SK-N-SH (cell line): ENCODE measurements at regions not wholly inside any gene's neighbourhood (a gene's known extent, or its start where the extent isn't known, plus 50 kb on each side); places are given as distances from the start of the nearest gene placed in this dataset.

ENCODE experiments used
- CTCF ChIA-PET: fragments of 300-600, 350-600 bp; formaldehyde crosslinking; extraction: SDS; loops from one replicate; lab custom pipeline; 2021; lab: Yijun Ruan, JAX
- POLR2A ChIA-PET: fragments of 350-600 bp; sonication (Branson Sonifier 250); formaldehyde crosslinking; extraction: SDS; loops from one replicate; lab custom pipeline; 2020; ENCODE audit warnings: antibody characterized with exemption, inconsistent platforms; lab: Yijun Ruan, JAX
- DNase-seq: peaks from one replicate; pipeline ENCODE4 v3.0.0; 2012
- H2AFZ ChIP-seq: fragments of 200-600 bp; sonication (generic); 2 replicates; pipeline ENCODE4 v1.8.1; 2016; ENCODE audit warnings: antibody characterized with exemption, mild to moderate bottlenecking, low read depth
- H3F3A ChIP-seq: fragments of 200-600 bp; sonication (generic); replicated peaks from 2 replicates; pipeline ENCODE3; 2016; ENCODE audit warnings: antibody characterized with exemption, mild to moderate bottlenecking; ENCODE audit not compliant: insufficient read depth
- H3K27ac ChIP-seq, 2 experiments: fragments of 200-500 bp in 1 of 2; fragments of 200-600 bp in 1 of 2; sonication (Bioruptor generic) in 1 of 2; sonication (generic), shearing (Covaris generic) in 1 of 2; 2 replicates each; pipeline versions ENCODE4 v1.5.1 to v1.6.1; 2014 to 2016; ENCODE audit warnings: low read depth in 2 of 2, inconsistent platforms in 1 of 2, low read length in 1 of 2, mild to moderate bottlenecking in 1 of 2, mixed read lengths in 1 of 2
- H3K27me3 ChIP-seq: fragments of 200-600 bp; sonication (generic), shearing (Covaris generic); 2 replicates; pipeline ENCODE4 v1.6.1; 2016; ENCODE audit warnings: mixed run types; ENCODE audit not compliant: insufficient read depth
- H3K36me3 ChIP-seq, 2 experiments: fragments of 200-500 bp in 1 of 2; fragments of 200-600 bp in 1 of 2; sonication (Bioruptor generic) in 1 of 2; sonication (generic) in 1 of 2; replicated peaks in 1 of 2; 2 replicates each; pipeline versions ENCODE3 to v1.5.1; 2014 to 2016; ENCODE audit warnings: low read length in 1 of 2, mild to moderate bottlenecking in 1 of 2; ENCODE audit not compliant: insufficient read depth in 2 of 2, control insufficient read depth in 1 of 2
- H3K4me1 ChIP-seq, 2 experiments: fragments of 200-500 bp in 1 of 2; fragments of 200-600 bp in 1 of 2; sonication (Bioruptor generic) in 1 of 2; sonication (generic), shearing (Covaris generic) in 1 of 2; 2 replicates each; pipeline versions ENCODE4 v1.5.1 to v1.6.1; 2014 to 2016; ENCODE audit warnings: low read depth in 1 of 2, low read length in 1 of 2, mixed run types in 1 of 2; ENCODE audit not compliant: insufficient read depth in 2 of 2, control insufficient read depth in 1 of 2
- H3K4me2 ChIP-seq: fragments of 200-600 bp; sonication (generic), shearing (Covaris generic); 2 replicates; pipeline ENCODE4 v1.6.1; 2017; ENCODE audit warnings: mixed run types
- H3K4me3 ChIP-seq, 2 experiments: fragments of 200-500 bp in 1 of 2; fragments of 200-600 bp in 1 of 2; sonication (Bioruptor generic) in 1 of 2; sonication (generic), shearing (Covaris generic) in 1 of 2; 2 replicates each; pipeline versions ENCODE4 v1.5.1 to v1.8.1; 2014 to 2016; ENCODE audit warnings: low read depth in 2 of 2, inconsistent platforms in 1 of 2, low read length in 1 of 2, mild to moderate bottlenecking in 1 of 2, mixed read lengths in 1 of 2, moderate library complexity in 1 of 2
- H3K79me2 ChIP-seq: fragments of 200-600 bp; sonication (generic); 2 replicates; pipeline ENCODE4 v1.8.1; 2017; ENCODE audit warnings: mild to moderate bottlenecking; ENCODE audit not compliant: insufficient read depth
- H3K9ac ChIP-seq: fragments of 200-600 bp; sonication (generic); 2 replicates; pipeline ENCODE4 v1.6.1; 2017; ENCODE audit warnings: mixed run types
- H3K9me2 ChIP-seq: fragments of 200-600 bp; sonication (generic); 2 replicates; pipeline ENCODE4 v1.6.1; 2017; ENCODE audit warnings: mixed run types
- H3K9me3 ChIP-seq: fragments of 200-600 bp; sonication (generic); 2 replicates; pipeline ENCODE4 v1.6.1; 2017; ENCODE audit warnings: mixed run types, mild to moderate bottlenecking, moderate library complexity
- H4K20me1 ChIP-seq: fragments of 200-600 bp; sonication (generic); 2 replicates; pipeline ENCODE4 v1.6.1; 2017; ENCODE audit warnings: mild to moderate bottlenecking, mixed run types; ENCODE audit not compliant: insufficient read depth
- CHD2 ChIP-seq: fragments of 150-350 bp; IDR thresholded peaks from 2 replicates; pipeline ENCODE4 v1.6.1; 2018; ENCODE audit warnings: low read length; ENCODE audit not compliant: partially characterized antibody
- EP300 ChIP-seq, 2 experiments: IDR thresholded peaks; 2 replicates each; pipeline versions ENCODE4 v1.4.0 to v1.6.1; 2012; ENCODE audit warnings: borderline replicate concordance in 1 of 2, low read depth in 1 of 2, low read length in 1 of 2
- EZH2phosphoT487 ChIP-seq: fragments of 200-600 bp; sonication (generic); IDR thresholded peaks from 2 replicates; pipeline ENCODE4 v1.6.1; 2017; ENCODE audit warnings: low read depth, mixed run types, mild to moderate bottlenecking, antibody characterized with exemption, moderate library complexity, borderline replicate concordance
- FOSL2 ChIP-seq: IDR thresholded peaks from 2 replicates; pipeline ENCODE4 v1.4.0; 2012; ENCODE audit warnings: low read depth, mild to moderate bottlenecking, moderate library complexity, borderline replicate concordance
- FOXM1 ChIP-seq: IDR thresholded peaks from 2 replicates; pipeline ENCODE4 v1.4.0; 2012; ENCODE audit warnings: low read depth, mild to moderate bottlenecking
- GABPA ChIP-seq: IDR thresholded peaks from 2 replicates; pipeline ENCODE4 v1.4.0; 2012; ENCODE audit warnings: low read depth, mild to moderate bottlenecking
- GATA2 ChIP-seq: sonication (generic); formaldehyde crosslinking; IDR thresholded peaks from 2 replicates; pipeline ENCODE4 v1.5.0; 2020; ENCODE audit warnings: mild to moderate bottlenecking, missing genetic modification reagents
- IRF3 ChIP-seq: fragments of 150-350 bp; IDR thresholded peaks from 2 replicates; pipeline ENCODE4 v1.6.1; 2016; ENCODE audit warnings: mild to moderate bottlenecking, low read depth, low read length
- MEF2A ChIP-seq: IDR thresholded peaks from 2 replicates; pipeline ENCODE4 v1.4.0; 2012; ENCODE audit warnings: low read depth, borderline replicate concordance
- MXI1 ChIP-seq: IDR thresholded peaks from 2 replicates; pipeline ENCODE4 v1.6.1; 2012; ENCODE audit warnings: mild to moderate bottlenecking, low read depth, low read length, improper control_type of control experiment
- NFIC ChIP-seq: IDR thresholded peaks from 2 replicates; pipeline ENCODE4 v1.4.0; 2012; ENCODE audit warnings: borderline replicate concordance
- NRF1 ChIP-seq: IDR thresholded peaks from 2 replicates; pipeline ENCODE4 v1.6.1; 2012; ENCODE audit warnings: low read depth, mild to moderate bottlenecking, low read length
- PBX3 ChIP-seq: IDR thresholded peaks from 2 replicates; pipeline ENCODE4; 2012
- RAD21 ChIP-seq: IDR thresholded peaks from 2 replicates; pipeline ENCODE4 v1.6.1; 2012; ENCODE audit warnings: mild to moderate bottlenecking, low read length
- RFX5 ChIP-seq: IDR thresholded peaks from 2 replicates; pipeline ENCODE4 v1.6.1; 2012; ENCODE audit warnings: mild to moderate bottlenecking, improper control_type of control experiment, low read length
- SIN3A ChIP-seq: IDR thresholded peaks from 2 replicates; pipeline ENCODE4 v1.6.1; 2012; ENCODE audit warnings: low read depth, mild to moderate bottlenecking, low read length, moderate library complexity, borderline replicate concordance
- TCF12 ChIP-seq: IDR thresholded peaks from 2 replicates; pipeline ENCODE4 v1.4.0; 2012
- TEAD4 ChIP-seq: IDR thresholded peaks from 2 replicates; pipeline ENCODE4 v1.4.0; 2012; ENCODE audit warnings: mild to moderate bottlenecking, borderline replicate concordance; ENCODE audit not compliant: insufficient read depth
- USF1 ChIP-seq: IDR thresholded peaks from 2 replicates; pipeline ENCODE4 v1.4.0; 2012; ENCODE audit warnings: low read depth, borderline replicate concordance
- YY1 ChIP-seq: IDR thresholded peaks from 2 replicates; pipeline ENCODE4 v1.4.0; 2012; ENCODE audit warnings: low read depth, mild to moderate bottlenecking
- WGBS: methylation state at CpG from one replicate; pipeline ENCODE4 v1.1.6; 2017; ENCODE audit warnings: low lambda C conversion rate; 5-methylcytosine and 5-hydroxymethylcytosine counted together

GRCh38 chr10:55019439-55019838 lies 218.4 kb upstream of the PCDH15 start:
- Histone ChIP-seq H3K9ac (no peak overlapping the region), H3K4me2 (no peak overlapping the region), H3F3A (no peaks in the 10 kb centered on the region), H3K27me3 (no peaks in the 10 kb centered on the region), H4K20me1 (no peaks in the 10 kb centered on the region), H2AFZ (no peak overlapping the region), H3K36me3 (no peaks in the 10 kb centered on the region), H3K9me2 (no peaks in the 10 kb centered on the region), H3K79me2 (no peaks in the 10 kb centered on the region), H3K9me3 (no peaks in the 10 kb centered on the region), H3K27ac (no peak overlapping the region), H3K4me1 (0 out of 4 replicates have a peak, but pooled peaks cover 0 to under 1% of the 10 kb centered on the region in 2 experiments), H3K4me3 (no peak overlapping the region)
- no peak for DNase-seq
- CTCF ChIA-PET = no interaction called here
- WGBS = 5% methylated on average over 2 of the region's 2 CpGs
- POLR2A ChIA-PET = no interaction called here
- no peak for TF ChIP-seq CHD2

- Histone ChIP-seq H3K79me2 (no peaks in the 10 kb centered on the region), H3K9me2 (no peaks in the 10 kb centered on the region), H3K27me3 (no peaks in the 10 kb centered on the region), H3K9me3 (no peaks in the 10 kb centered on the region)
- TF ChIP-seq GATA2 (CRISPR knock-in tag) (peak; percentile 44; the same call in 1 of the 2 replicates), EZH2phosphoT487 (no peak)
- TF ChIP-seq, all 33 proteins: peak for 1
- POLR2A ChIA-PET = no interaction called here
- CTCF ChIA-PET = no interaction called here
- Histone ChIP-seq H3K9ac (no peak overlapping the region), H3K27ac (no peak overlapping the region), H3K4me3 (no peak overlapping the region), H2AFZ (no peak overlapping the region), H3K4me2 (no peak overlapping the region), H3F3A (no peaks in the 10 kb centered on the region), H4K20me1 (no peaks in the 10 kb centered on the region), H3K36me3 (no peaks in the 10 kb centered on the region), H3K4me1 (no peaks in the 10 kb centered on the region)
- no peak for DNase-seq
These were observed 212.3 kb upstream of the PCDH15 start for GRCh38 chr10:55013318-55013717.

- Histone ChIP-seq H3F3A (no peaks in the 10 kb centered on the region), H3K4me2 (no peak overlapping the region), H3K27me3 (no peaks in the 10 kb centered on the region)
- no peak for DNase-seq
- POLR2A ChIA-PET = no interaction called here
- no peak for TF ChIP-seq EP300 (IDR thresholded peaks at IDR 0.05; ENCODE audit: borderline replicate concordance in 1 of 2, low read depth in 1 of 2, low read length in 1 of 2)
- no peak for TF ChIP-seq MXI1
- TF ChIP-seq IRF3 = no peak
- TF ChIP-seq EZH2phosphoT487 = no peak
- no peak for TF ChIP-seq GATA2 (CRISPR knock-in tag)
- TF ChIP-seq USF1 = no peak
- no peak for TF ChIP-seq SIN3A
- no peak for TF ChIP-seq PBX3
- no peak for TF ChIP-seq NFIC
- no peak for TF ChIP-seq MEF2A
- no peak for TF ChIP-seq YY1
- TF ChIP-seq FOXM1 = no peak
- TF ChIP-seq NRF1 = no peak
- TF ChIP-seq TCF12 = no peak
- no peak for TF ChIP-seq TEAD4
- TF ChIP-seq RFX5 = no peak
- TF ChIP-seq RAD21 = no peak
- no peak for TF ChIP-seq CHD2
- TF ChIP-seq GABPA = no peak
- TF ChIP-seq FOSL2 = no peak
- TF ChIP-seq, all 33 proteins: peak for 0
- CTCF ChIA-PET = no interaction called here
- no peak overlapping the region for H3K9ac ChIP-seq
- no peak overlapping the region for H3K27ac ChIP-seq
- no peak overlapping the region for H3K4me3 ChIP-seq
- H3K4me1 ChIP-seq = no peaks in the 10 kb centered on the region
- no peaks in the 10 kb centered on the region for H3K9me2 ChIP-seq
- H3K36me3 ChIP-seq = no peaks in the 10 kb centered on the region
- H3K9me3 ChIP-seq = no peaks in the 10 kb centered on the region
- no peak overlapping the region for H2AFZ ChIP-seq
- H3K79me2 ChIP-seq = no peaks in the 10 kb centered on the region
- H4K20me1 ChIP-seq = no peaks in the 10 kb centered on the region
These were observed 201.4 kb upstream of the PCDH15 start for GRCh38 chr10:55002420-55002819.
